Activated CD8-positive, alpha-beta memory T cell treated with anti-CD3 and anti-CD28 coated beads for 1 hour (primary cell): ENCODE measurements at regions not wholly inside any gene's neighbourhood (a gene's known extent, or its start where the extent isn't known, plus 50 kb on each side); places are given as distances from the start of the nearest gene placed in this dataset.

Experiments
- DNase-seq, 2 donors: peaks; one replicate each; pipeline ENCODE4 v3.0.0-alpha.2; 2020; ENCODE audit warnings: low read depth in 1 of 2; ENCODE audit errors: extremely low read depth in 1 of 2

DNA sequence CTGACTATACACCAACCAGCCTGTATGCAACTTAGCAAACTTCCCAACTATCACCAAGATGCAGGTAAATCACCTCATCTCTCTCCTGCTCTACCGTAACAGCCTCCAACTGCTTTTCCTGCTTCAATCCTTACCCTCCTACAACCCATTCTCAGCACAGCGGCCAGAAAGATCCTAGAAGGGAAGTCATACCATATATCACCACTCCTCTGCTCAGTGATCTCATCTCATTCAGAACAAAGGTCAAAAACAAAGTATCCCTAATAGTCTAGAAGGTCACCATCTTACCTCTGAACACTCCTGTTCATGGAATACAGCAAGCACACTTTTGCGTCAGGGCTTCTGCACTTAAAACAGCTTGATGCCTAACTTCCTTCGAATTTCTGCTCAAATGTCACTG is 62.2 kb upstream of the RNF38 start:
- DNase-seq, result no peak

GRCh38 chr9:36461323-36461722 is 61.3 kb upstream of the RNF38 start:
- no peak for DNase-seq

DNA sequence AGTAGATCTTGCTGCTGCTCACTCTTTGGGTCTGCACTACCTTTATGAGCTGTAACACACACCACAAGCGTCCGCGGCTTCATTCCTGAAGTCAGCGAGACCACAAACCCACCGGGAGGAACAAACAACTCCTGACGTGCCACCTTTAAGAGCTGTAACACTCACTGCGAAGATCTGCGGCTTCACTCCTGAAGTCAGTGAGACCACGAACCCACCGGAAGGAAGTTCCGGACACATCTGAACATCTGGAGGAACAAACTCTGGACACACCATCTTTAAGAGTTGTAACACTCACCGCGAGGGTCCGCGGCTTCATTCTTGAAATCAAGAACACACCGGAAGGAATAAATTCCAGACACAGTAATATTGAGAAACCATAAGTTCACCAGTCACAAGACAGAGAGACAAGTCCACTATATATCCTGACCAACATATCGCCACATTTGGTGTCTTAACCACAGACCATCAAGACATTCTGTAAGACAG is 58.4 kb upstream of the RNF38 start:
- peak; percentile 35 to 55 for DNase-seq

GRCh38 chr9:36457836-36458429 is 57.9 kb upstream of the RNF38 start:
- no peak for DNase-seq

DNA sequence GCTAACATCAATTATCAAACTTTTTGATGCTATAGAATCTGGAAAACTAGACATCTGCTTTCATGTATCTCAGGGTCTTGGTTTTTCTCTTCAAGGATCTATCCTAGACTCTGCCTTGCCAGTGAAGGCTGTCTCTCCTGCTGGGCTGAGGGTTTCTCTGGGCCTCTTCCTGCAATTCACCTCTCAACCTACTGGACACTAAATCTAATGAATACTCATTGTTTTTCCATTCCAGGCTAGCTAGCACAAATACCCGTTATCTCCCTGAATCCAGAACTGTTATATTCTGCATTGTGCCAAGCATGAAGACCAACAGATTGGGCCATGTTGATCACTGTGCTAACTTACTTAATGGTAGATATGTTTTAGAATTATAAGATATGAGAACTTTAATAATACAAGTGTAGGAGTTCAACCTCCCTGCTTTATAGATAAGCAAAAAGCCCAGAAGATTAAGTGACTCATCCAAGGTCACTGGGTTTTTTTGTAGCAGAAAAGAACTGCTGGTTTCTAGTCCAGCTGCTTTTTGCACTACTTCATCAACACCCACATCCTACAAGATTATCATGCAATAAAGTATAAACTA is 56.5 kb upstream of the RNF38 start:
- DNase-seq, result no peak

DNA sequence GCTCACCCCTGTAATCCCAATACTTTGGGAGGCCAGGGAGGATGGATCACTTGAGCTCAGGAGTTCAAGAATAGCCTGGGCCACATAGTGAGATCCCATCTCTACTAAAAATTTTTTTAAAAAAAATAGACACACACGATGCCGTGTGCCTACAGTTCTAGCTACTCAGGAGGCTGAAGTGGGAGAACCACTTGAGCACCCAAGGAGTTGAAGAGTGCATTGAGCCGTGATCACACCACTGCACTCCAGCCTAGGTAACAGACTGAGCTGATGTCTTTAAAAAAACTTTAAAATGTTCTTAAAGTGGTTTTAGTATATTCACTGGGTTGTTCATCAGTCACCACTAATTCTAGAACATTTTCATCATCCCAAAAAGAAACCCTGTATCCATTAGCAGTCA is 51.9 kb upstream of the RNF38 start:
- DNase-seq, result no peak

DNA sequence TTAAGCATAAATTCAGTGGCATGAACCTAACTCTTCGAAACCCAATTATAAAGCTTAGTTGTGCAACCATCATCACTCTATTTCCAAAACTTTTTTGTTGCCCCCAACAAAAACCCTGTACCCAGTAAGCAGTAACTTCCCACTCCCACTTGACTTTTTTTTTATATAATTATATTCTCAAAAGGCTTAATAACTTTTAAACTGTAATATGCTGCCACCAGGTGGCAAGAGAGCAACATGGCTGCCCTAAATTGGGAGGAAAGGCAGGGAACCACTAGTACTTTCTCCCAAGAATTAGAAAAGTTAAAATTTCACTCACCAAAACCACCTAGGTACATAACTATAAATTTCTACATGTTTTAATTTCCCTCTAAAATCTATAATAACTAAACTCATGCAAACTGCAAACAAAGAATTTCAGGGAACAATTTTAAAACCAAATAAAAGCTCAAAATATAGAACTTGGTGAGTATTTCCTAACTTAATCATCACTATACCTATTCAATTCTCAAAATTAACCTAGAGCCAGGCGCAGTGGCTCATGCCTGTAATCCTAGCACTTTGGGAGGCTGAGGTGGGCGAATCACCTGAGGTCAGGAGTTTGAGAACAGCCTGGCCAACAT is 50.2 kb upstream of the RNF38 start:
- DNase-seq, result no peak
